CD4-positive, alpha-beta T cell (primary cell): ENCODE measurements at regions not wholly inside any gene's neighbourhood (a gene's known extent, or its start where the extent isn't known, plus 50 kb on each side); places are given as distances from the start of the nearest gene placed in this dataset.

Experiments used
- ATAC-seq: fragments of 200-7000 bp; cut with Tn5 transposase; one replicate; pipeline ENCODE4 v1.10.0; 2022; ENCODE audit warnings: mild to moderate bottlenecking; ENCODE audit not compliant: poor library complexity
- CTCF ChIA-PET: fragments of 350-600 bp; sonication (Branson Sonifier 250); formaldehyde crosslinking; loops from one replicate; lab custom pipeline; 2021; ENCODE audit warnings: antibody characterized with exemption, inconsistent platforms; lab: Charles Lee
- POLR2A ChIA-PET: fragments of 350-600 bp; sonication (Branson Sonifier 250); formaldehyde crosslinking; loops from one replicate; lab custom pipeline; 2021; ENCODE audit warnings: antibody characterized with exemption, inconsistent platforms; lab: Charles Lee
- DNase-seq, 14 experiments: peaks; one replicate each; pipeline ENCODE4 v3.0.0-alpha.2; 2013 to 2020; ENCODE audit warnings: mixed read lengths in 2 of 14
- H3K27ac ChIP-seq, 2 donors: one replicate each; pipeline versions ENCODE4 v1.5.1 to v1.7.0; 2013; ENCODE audit warnings: low read length in 2 of 2, low read depth in 1 of 2, mild to moderate bottlenecking in 1 of 2
- H3K27me3 ChIP-seq, 2 experiments: 1 replicate in 1 of 2; 2 replicates in 1 of 2; pipeline versions ENCODE4 v1.6.1 to v1.7.0; 2013; ENCODE audit warnings: low read length in 2 of 2, control low read depth in 1 of 2, mild to moderate bottlenecking in 1 of 2, moderate library complexity in 1 of 2; ENCODE audit not compliant: insufficient read depth in 2 of 2, control insufficient read depth in 1 of 2
- H3K36me3 ChIP-seq: one replicate; pipeline ENCODE4 v1.6.1; 2013; ENCODE audit warnings: low read length, control low read depth; ENCODE audit not compliant: insufficient read depth
- H3K4me1 ChIP-seq: one replicate; pipeline ENCODE4 v1.6.1; 2013; ENCODE audit warnings: low read length, control low read depth; ENCODE audit not compliant: insufficient read depth
- H3K4me3 ChIP-seq: one replicate; pipeline ENCODE4 v1.5.1; 2013; ENCODE audit warnings: mild to moderate bottlenecking, low read length, moderate library complexity
- H3K9me3 ChIP-seq, 2 experiments: 1 replicate in 1 of 2; 2 replicates in 1 of 2; pipeline versions ENCODE4 v1.6.1 to v1.7.0; 2013; ENCODE audit warnings: low read length in 2 of 2, mild to moderate bottlenecking in 2 of 2, control low read depth in 1 of 2, moderate library complexity in 1 of 2; ENCODE audit not compliant: control insufficient read depth in 1 of 2, insufficient read depth in 1 of 2
- H3K27ac Mint-ChIP-seq: one replicate; pipeline ENCODE4 v1.8.0; 2020; ENCODE audit warnings: mixed read lengths
- H3K27me3 Mint-ChIP-seq: one replicate; pipeline ENCODE4 v1.8.0; 2021; ENCODE audit warnings: mixed read lengths
- H3K36me3 Mint-ChIP-seq: one replicate; pipeline ENCODE4 v1.8.0; 2021; ENCODE audit warnings: low read depth, mixed read lengths
- H3K4me1 Mint-ChIP-seq: one replicate; pipeline ENCODE4 v1.8.0; 2021; ENCODE audit warnings: low read depth, mixed read lengths
- H3K4me3 Mint-ChIP-seq: one replicate; pipeline ENCODE4 v1.8.0; 2020; ENCODE audit warnings: mild to moderate bottlenecking, mixed read lengths
- H3K9me3 Mint-ChIP-seq: one replicate; pipeline ENCODE4 v1.8.0; 2020; ENCODE audit warnings: mixed read lengths
- CTCF ChIP-seq: fragments of 200-600 bp; IDR thresholded peaks from one replicate; pipeline ENCODE4 v1.8.0; 2022; ENCODE audit warnings: antibody characterized with exemption, mild to moderate bottlenecking
- intact Hi-C, 2 experiments: fragments of 100-400 bp; cut with DNase I in 1 of 2; cut with micrococcal nuclease in 1 of 2; formaldehyde crosslinking; loops; one replicate each; pipeline versions ENCODE4 v1.15.1 to v1.9.0; 2023 to 2025; cut with DNase I, micrococcal nuclease

GRCh38 chr1:5812295-5812694 lies 179.9 kb downstream of the NPHP4 start:
- no peak for TF ChIP-seq CTCF
- Mint-ChIP-seq H3K4me1 (no peaks in the 10 kb centered on the region), H3K4me3 (no peak overlapping the region), H3K36me3 (no peaks in the 10 kb centered on the region), H3K27ac (no peak overlapping the region), H3K27me3 (peaks cover 31% of the 10 kb centered on the region), H3K9me3 (no peaks in the 10 kb centered on the region)
- ChIA-PET POLR2A (no interaction called here), CTCF (no interaction called here)
- intact Hi-C loops = no loop called here
- H3K36me3 ChIP-seq = no peaks in the 10 kb centered on the region
- H3K27me3 ChIP-seq = peaks cover 0 to 9% of the 10 kb centered on the region in 2 experiments
- no peak overlapping the region for H3K4me3 ChIP-seq
- ATAC-seq (no peak), DNase-seq (no peak)
- H3K4me1 ChIP-seq = no peaks in the 10 kb centered on the region
- H3K27ac ChIP-seq = no peak overlapping the region
- no peaks in the 10 kb centered on the region for H3K9me3 ChIP-seq

- Mint-ChIP-seq H3K9me3 (no peaks in the 10 kb centered on the region), H3K36me3 (no peaks in the 10 kb centered on the region), H3K4me1 (no peaks in the 10 kb centered on the region), H3K4me3 (no peak overlapping the region), H3K27ac (no peak overlapping the region), H3K27me3 (peaks cover 26% of the 10 kb centered on the region)
- peaks cover 0 to 9% of the 10 kb centered on the region in 2 experiments for H3K27me3 ChIP-seq
- H3K4me1 ChIP-seq = no peaks in the 10 kb centered on the region
- intact Hi-C loops = no loop called here
- ATAC-seq = no peak
- ChIA-PET POLR2A (no interaction called here), CTCF (no interaction called here)
- no peak for TF ChIP-seq CTCF
- H3K36me3 ChIP-seq = no peaks in the 10 kb centered on the region
- DNase-seq = no peak
- no peak overlapping the region for H3K27ac ChIP-seq
- no peaks in the 10 kb centered on the region for H3K9me3 ChIP-seq
- no peak overlapping the region for H3K4me3 ChIP-seq
These were observed 180.8 kb downstream of the NPHP4 start for GRCh38 chr1:5811419-5811818.

- H3K27ac ChIP-seq = no peak overlapping the region
- Mint-ChIP-seq H3K4me1 (no peaks in the 10 kb centered on the region), H3K9me3 (no peaks in the 10 kb centered on the region), H3K27me3 (peaks cover 21% of the 10 kb centered on the region), H3K36me3 (no peaks in the 10 kb centered on the region), H3K27ac (no peak overlapping the region), H3K4me3 (no peak overlapping the region)
- no peaks in the 10 kb centered on the region for H3K36me3 ChIP-seq
- intact Hi-C loops = no loop called here
- ATAC-seq (no peak), DNase-seq (no peak)
- ChIA-PET POLR2A (no interaction called here), CTCF (no interaction called here)
- no peaks in the 10 kb centered on the region for H3K4me1 ChIP-seq
- no peak overlapping the region for H3K4me3 ChIP-seq
- peaks cover 0 to 9% of the 10 kb centered on the region in 2 experiments for H3K27me3 ChIP-seq
- no peaks in the 10 kb centered on the region for H3K9me3 ChIP-seq
- no peak for TF ChIP-seq CTCF
These were observed 181.5 kb downstream of the NPHP4 start for GRCh38 chr1:5810553-5811270.
